ENCODE measurements at regions not wholly inside any gene's neighbourhood (a gene's known extent, or its start where the extent isn't known, plus 50 kb on each side); places are given as distances from the start of the nearest gene placed in this dataset.
A peak's percentile ranks its signal among the peaks of the same experiment; 100 is the strongest.

- no peaks in the 10 kb centered on the region for H3K36me3 ChIP-seq
- H3K4me3 ChIP-seq, result no peak overlapping the region
- no peaks in the 10 kb centered on the region for H3K4me1 ChIP-seq
- in situ Hi-C loops (cut with MboI; ENCODE audit: low sequenced_read_pairs in 4 of 4), result no loop called here
- intact Hi-C loops (cut with DNase I; ENCODE audit: low total_unique reads), result no loop called here
- H3K27ac ChIP-seq, result no peak overlapping the region
- TF ChIP-seq CTCF (IDR thresholded peaks at IDR 0.05 in 4 of 5, conservative IDR thresholded peaks at IDR 0.05 in 1 of 5), result no peak
- TF ChIP-seq POLR2A (IDR thresholded peaks at IDR 0.05), result no peak
- H3K27me3 ChIP-seq, result no peaks in the 10 kb centered on the region
- no peaks in the 10 kb centered on the region for H3K9me3 ChIP-seq
- DNase-seq (no peak), ATAC-seq (no peak)
Observed at GRCh38 chr11:23336961-23337360, 476.7 kb upstream of the CCDC179 start.

GRCh38 chr11:23353611-23354010 is 493.3 kb upstream of the CCDC179 start:
- Histone ChIP-seq H3K4me3 (no peak overlapping the region), H3K4me1 (no peaks in the 10 kb centered on the region), H3K9me3 (no peaks in the 10 kb centered on the region), H3K27ac (no peak overlapping the region), H3K27me3 (no peaks in the 10 kb centered on the region), H3K36me3 (no peaks in the 10 kb centered on the region)
- no peak for ATAC-seq
- no peak for DNase-seq
- TF ChIP-seq CTCF (IDR thresholded peaks at IDR 0.05 in 4 of 5, conservative IDR thresholded peaks at IDR 0.05 in 1 of 5), result no peak
- no peak for TF ChIP-seq POLR2A (IDR thresholded peaks at IDR 0.05)
- intact Hi-C loops (cut with DNase I; ENCODE audit: low total_unique reads) (no loop called here), in situ Hi-C loops (cut with MboI; ENCODE audit: low sequenced_read_pairs in 4 of 4) (no loop called here)

- Histone ChIP-seq H3K27me3 (no peaks in the 10 kb centered on the region), H3K9me3 (no peaks in the 10 kb centered on the region), H3K4me3 (no peak overlapping the region), H3K27ac (no peak overlapping the region), H3K36me3 (no peaks in the 10 kb centered on the region), H3K4me1 (no peaks in the 10 kb centered on the region)
- TF ChIP-seq CTCF (IDR thresholded peaks at IDR 0.05 in 4 of 5, conservative IDR thresholded peaks at IDR 0.05 in 1 of 5) (no peak), POLR2A (IDR thresholded peaks at IDR 0.05) (no peak)
- peak in 1 of 2 donors; percentile 58 for ATAC-seq
- intact Hi-C loops (cut with DNase I; ENCODE audit: low total_unique reads) (no loop called here), in situ Hi-C loops (cut with MboI; ENCODE audit: low sequenced_read_pairs in 4 of 4) (no loop called here)
- no peak for DNase-seq
Observed at GRCh38 chr11:23359297-23359696, 499.0 kb upstream of the CCDC179 start.

GRCh38 chr11:23364076-23364475 is 503.8 kb upstream of the CCDC179 start:
- Histone ChIP-seq H3K4me1 (no peaks in the 10 kb centered on the region), H3K9me3 (no peaks in the 10 kb centered on the region), H3K36me3 (no peaks in the 10 kb centered on the region), H3K27ac (no peak overlapping the region), H3K4me3 (no peak overlapping the region), H3K27me3 (no peaks in the 10 kb centered on the region)
- in situ Hi-C loops (cut with MboI; ENCODE audit: low sequenced_read_pairs in 4 of 4), result no loop called here
- DNase-seq, result no peak
- intact Hi-C loops (cut with DNase I; ENCODE audit: low total_unique reads), result no loop called here
- TF ChIP-seq CTCF (IDR thresholded peaks at IDR 0.05 in 4 of 5, conservative IDR thresholded peaks at IDR 0.05 in 1 of 5), result no peak
- no peak for TF ChIP-seq POLR2A (IDR thresholded peaks at IDR 0.05)
- ATAC-seq, result no peak

- in situ Hi-C loops (cut with MboI; ENCODE audit: low sequenced_read_pairs in 4 of 4), result no loop called here
- intact Hi-C loops (cut with DNase I; ENCODE audit: low total_unique reads), result no loop called here
- TF ChIP-seq POLR2A (IDR thresholded peaks at IDR 0.05) (no peak), CTCF (IDR thresholded peaks at IDR 0.05 in 4 of 5, conservative IDR thresholded peaks at IDR 0.05 in 1 of 5) (no peak)
- no peak for DNase-seq
- Histone ChIP-seq H3K4me3 (no peak overlapping the region), H3K4me1 (no peaks in the 10 kb centered on the region), H3K27ac (no peak overlapping the region), H3K9me3 (no peaks in the 10 kb centered on the region), H3K27me3 (no peaks in the 10 kb centered on the region), H3K36me3 (no peaks in the 10 kb centered on the region)
- no peak for ATAC-seq
Observed at GRCh38 chr11:23370580-23371275, 510.5 kb upstream of the CCDC179 start.
